GM19324 (cell line): ENCODE measurements at regions not wholly inside any gene's neighbourhood (a gene's known extent, or its start where the extent isn't known, plus 50 kb on each side); places are given as distances from the start of the nearest gene placed in this dataset.
"Not testable (repeated sequence)": the region's sequence is repeated elsewhere in the genome, so short reads cannot be mapped to it uniquely, and the experiment has no call there.

ENCODE experiments used
- ATAC-seq: cut with Tn5 transposase; IDR thresholded peaks from one replicate; pipeline ENCODE4 v1.9.1; 2021; ENCODE audit warnings: mild to moderate bottlenecking, moderate library complexity; ENCODE audit not compliant: unreplicated experiment, low FRiP score

GRCh38 chr6:167748458-167749379 is 78.0 kb upstream of the AFDN start:
- no peak for ATAC-seq

GRCh38 chr6:167750956-167751358 is 75.8 kb upstream of the AFDN start:
- ATAC-seq, result no peak

- ATAC-seq, result no peak
Observed at GRCh38 chr6:167751579-167752115, 75.1 kb upstream of the AFDN start.

GRCh38 chr6:167753281-167753680 is 73.4 kb upstream of the AFDN start:
- not testable (repeated sequence) for ATAC-seq

- no peak for ATAC-seq
Observed at GRCh38 chr6:167754691-167755090, 72.0 kb upstream of the AFDN start.

- no peak for ATAC-seq
Observed at GRCh38 chr6:167755461-167755860, 71.2 kb upstream of the AFDN start.

GRCh38 chr6:167756597-167756996 is 70.1 kb upstream of the AFDN start:
- no peak for ATAC-seq

- no peak for ATAC-seq
Observed at GRCh38 chr6:167757249-167757648, 69.5 kb upstream of the AFDN start.

- ATAC-seq, result no peak
Observed at GRCh38 chr6:167757821-167758220, 68.9 kb upstream of the AFDN start.

- no peak for ATAC-seq
Observed at GRCh38 chr6:167758309-167759023, 68.2 kb upstream of the AFDN start.

- no peak for ATAC-seq
Observed at GRCh38 chr6:167759206-167759605, 67.5 kb upstream of the AFDN start.

- ATAC-seq, result no peak
Observed at GRCh38 chr6:167759912-167760311, 66.8 kb upstream of the AFDN start.

GRCh38 chr6:167760979-167761793 is 65.5 kb upstream of the AFDN start:
- no peak for ATAC-seq

- ATAC-seq, result no peak
Observed at GRCh38 chr6:167761794-167762258, 64.9 kb upstream of the AFDN start.

- ATAC-seq, result no peak
Observed at GRCh38 chr6:167762259-167762962, 64.3 kb upstream of the AFDN start.

- no peak for ATAC-seq
Observed at GRCh38 chr6:167763056-167763944, 63.4 kb upstream of the AFDN start.

- ATAC-seq, result no peak
Observed at GRCh38 chr6:167764215-167764614, 62.5 kb upstream of the AFDN start.

GRCh38 chr6:167764713-167765479 is 61.8 kb upstream of the AFDN start:
- no peak for ATAC-seq
